HCT116 (cell line): ENCODE measurements at regions not wholly inside any gene's neighbourhood (a gene's known extent, or its start where the extent isn't known, plus 50 kb on each side); places are given as distances from the start of the nearest gene placed in this dataset.

Source experiments
- ATAC-seq: fragments of 200-7000 bp; cut with Tn5 transposase; 2 replicates; pipeline ENCODE4 v1.9.1; 2020; ENCODE audit warnings: mild to moderate bottlenecking, moderate library complexity
- BruUV-seq: library from RNA; stranded (reverse); fragments of 400-500 nt; replicated peaks from 2 replicates; lab custom pipeline; 2021; lab: Mats Ljungman, UMichigan
- CTCF ChIA-PET: fragments of 300-600 bp; sonication (Branson Sonifier 250); formaldehyde crosslinking; loops from one replicate; lab custom pipeline; 2021; ENCODE audit warnings: antibody characterized with exemption; lab: Charles Lee
- POLR2A ChIA-PET: fragments of 300-600, 350-600 bp; sonication (Branson Sonifier 250); formaldehyde crosslinking; loops from one replicate; lab custom pipeline; 2021; ENCODE audit warnings: antibody characterized with exemption; lab: Charles Lee
- RAD21 ChIA-PET, 2 experiments: fragments of 300-600 bp; sonication (Branson Sonifier 250); formaldehyde crosslinking; loops; one replicate each; lab custom pipeline; 2023; ENCODE audit warnings: low total read pairs in 2 of 2; ENCODE audit not compliant: uncharacterized antibody in 2 of 2, unreplicated experiment in 2 of 2, low non-redundant PET in 1 of 2; lab: Charles Lee
- DNase-seq: peaks from one replicate; pipeline ENCODE4 v3.0.0-alpha.2; 2010; ENCODE audit warnings: low read depth, low spot score
- H2AFZ ChIP-seq: fragments of 200-600 bp; shearing (Covaris generic), sonication (generic); 2 replicates; pipeline ENCODE4 v1.6.1; 2017; ENCODE audit warnings: low read depth, mixed run types, mixed read lengths, antibody characterized with exemption, low read length; ENCODE audit not compliant: poor library complexity, severe bottlenecking
- H3K27ac ChIP-seq: 2 replicates; pipeline ENCODE4 v1.5.1; 2012; ENCODE audit warnings: low read depth, low read length
- H3K27me3 ChIP-seq: fragments of 200-600 bp; sonication (generic); 2 replicates; pipeline ENCODE4 v1.6.1; 2016; ENCODE audit warnings: mixed run types, low read length, mixed read lengths; ENCODE audit not compliant: insufficient read depth
- H3K36me3 ChIP-seq, 2 experiments: fragments of 200-500 bp in 1 of 2; fragments of 200-600 bp in 1 of 2; sonication (Bioruptor generic) in 1 of 2; sonication (generic) in 1 of 2; 2 replicates each; pipeline versions ENCODE4 v1.5.1 to v1.6.1; 2014 to 2016; ENCODE audit warnings: low read length in 2 of 2, inconsistent platforms in 1 of 2, mixed read lengths in 1 of 2, mixed run types in 1 of 2; ENCODE audit not compliant: insufficient read depth in 2 of 2, control insufficient read depth in 1 of 2
- H3K4me1 ChIP-seq, 2 experiments: fragments of 200-600 bp in 1 of 2; sonication (generic) in 1 of 2; 2 replicates each; pipeline versions ENCODE4 v1.5.1 to v1.6.1; 2012 to 2017; ENCODE audit warnings: low read length in 2 of 2, inconsistent platforms in 1 of 2, mild to moderate bottlenecking in 1 of 2, mixed read lengths in 1 of 2, mixed run types in 1 of 2, moderate library complexity in 1 of 2; ENCODE audit not compliant: insufficient read depth in 2 of 2, control insufficient read depth in 1 of 2
- H3K4me2 ChIP-seq: fragments of 200-600 bp; sonication (generic); 2 replicates; pipeline ENCODE4 v1.6.1; 2017; ENCODE audit warnings: mixed run types, low read length, mixed read lengths
- H3K4me3 ChIP-seq, 2 experiments: fragments of 200-600 bp in 1 of 2; sonication (generic) in 1 of 2; replicated peaks in 1 of 2; 2 replicates each; pipeline ENCODE4 v1.5.1; 2011 to 2016; ENCODE audit warnings: low read length in 2 of 2, control low read depth in 1 of 2, low read depth in 1 of 2, mild to moderate bottlenecking in 1 of 2, mixed read lengths in 1 of 2, mixed run types in 1 of 2
- H3K79me2 ChIP-seq: fragments of 200-600 bp; sonication (generic); 2 replicates; pipeline ENCODE4 v1.6.1; 2017; ENCODE audit warnings: mild to moderate bottlenecking, mixed run types, low read length, moderate library complexity, mixed read lengths; ENCODE audit not compliant: insufficient read depth
- H3K9ac ChIP-seq: fragments of 200-600 bp; sonication (generic); 2 replicates; pipeline ENCODE4 v1.6.1; 2016; ENCODE audit warnings: low read length, mixed read lengths
- H3K9me2 ChIP-seq: fragments of 200-600 bp; sonication (generic), shearing (Covaris generic); 2 replicates; pipeline ENCODE4 v1.6.1; 2017; ENCODE audit warnings: mixed run types, mild to moderate bottlenecking, moderate library complexity; ENCODE audit not compliant: insufficient read depth
- H3K9me3 ChIP-seq, 2 experiments: fragments of 200-500 bp in 1 of 2; fragments of 200-600 bp in 1 of 2; sonication (Bioruptor generic) in 1 of 2; sonication (generic) in 1 of 2; 2 replicates each; pipeline ENCODE4 v1.6.1; 2014 to 2017; ENCODE audit warnings: low read length in 2 of 2, mixed read lengths in 2 of 2, inconsistent platforms in 1 of 2, low read depth in 1 of 2, mild to moderate bottlenecking in 1 of 2, mixed run types in 1 of 2, moderate library complexity in 1 of 2; ENCODE audit not compliant: control insufficient read depth in 1 of 2, insufficient read depth in 1 of 2
- H4K20me1 ChIP-seq: fragments of 200-600 bp; sonication (generic), shearing (Covaris generic); 2 replicates; pipeline ENCODE4 v1.6.1; 2017; ENCODE audit warnings: mixed run types, mild to moderate bottlenecking, moderate library complexity; ENCODE audit not compliant: insufficient read depth
- CBX3 ChIP-seq: IDR thresholded peaks from 2 replicates; pipeline ENCODE4 v1.6.1; 2012; ENCODE audit warnings: low read depth
- CEBPB ChIP-seq: IDR thresholded peaks from 2 replicates; pipeline ENCODE4 v1.6.1; 2012; ENCODE audit warnings: low read depth
- EGR1 ChIP-seq: IDR thresholded peaks from 2 replicates; pipeline ENCODE4 v1.6.1; 2012; ENCODE audit warnings: low read depth
- EZH2 ChIP-seq: fragments of 200-600 bp; sonication (generic); IDR thresholded peaks from 2 replicates; pipeline ENCODE4 v1.6.1; 2017; ENCODE audit warnings: antibody characterized with exemption, mixed run types
- FOSL1 ChIP-seq: IDR thresholded peaks from 2 replicates; pipeline ENCODE4 v1.6.1; 2012; ENCODE audit warnings: low read depth
- JUND ChIP-seq: IDR thresholded peaks from 2 replicates; pipeline ENCODE4 v1.6.1; 2012
- POLR2AphosphoS5 ChIP-seq: IDR thresholded peaks from 2 replicates; pipeline ENCODE4 v1.6.1; 2011; ENCODE audit warnings: mild to moderate bottlenecking, low read depth, low read length, moderate library complexity
- RAD21 ChIP-seq: IDR thresholded peaks from 2 replicates; pipeline ENCODE4 v1.6.1; 2012; ENCODE audit warnings: low read depth, mild to moderate bottlenecking
- REST ChIP-seq: IDR thresholded peaks from 2 replicates; pipeline ENCODE4 v1.6.1; 2012; ENCODE audit warnings: low read depth
- SIN3A ChIP-seq: IDR thresholded peaks from 2 replicates; pipeline ENCODE4 v1.6.1; 2012; ENCODE audit warnings: low read depth
- SP1 ChIP-seq: IDR thresholded peaks from 2 replicates; pipeline ENCODE4 v1.6.1; 2012; ENCODE audit warnings: low read depth
- TCF7L2 ChIP-seq: IDR thresholded peaks from 2 replicates; pipeline ENCODE4 v1.7.0; 2011; ENCODE audit warnings: borderline replicate concordance, inconsistent platforms; ENCODE audit not compliant: insufficient read depth, insufficient read length; ENCODE audit errors: extremely low read depth
- YY1 ChIP-seq: IDR thresholded peaks from 2 replicates; pipeline ENCODE4 v1.6.1; 2011; ENCODE audit warnings: low read length, low read depth, moderate library complexity, mild to moderate bottlenecking; ENCODE audit not compliant: insufficient replicate concordance; ENCODE audit errors: extremely low read depth
- ZBTB33 ChIP-seq: IDR thresholded peaks from 2 replicates; pipeline ENCODE4 v1.6.1; 2011; ENCODE audit warnings: mild to moderate bottlenecking, low read length, moderate library complexity; ENCODE audit not compliant: insufficient replicate concordance; ENCODE audit errors: extremely low read depth
- ZFX ChIP-seq: fragments of 450-650 bp; IDR thresholded peaks from 2 replicates; pipeline ENCODE4 v1.6.1; 2017
- intact Hi-C: fragments of 100-400 bp; cut with micrococcal nuclease; formaldehyde crosslinking; loops from 2 replicates; pipeline ENCODE4 v1.10.0; 2022

- TF ChIP-seq REST: no peak
- no peak for TF ChIP-seq SP1
- TF ChIP-seq EZH2: no peak
- TF ChIP-seq CBX3: no peak
Measured at GRCh38 chr3:148217317-148217716, 480.4 kb upstream of the AGTR1 start (continued).

- Histone ChIP-seq H3K4me3 (no peak overlapping the region), H3K9me3 (no peaks in the 10 kb centered on the region), H4K20me1 (no peaks in the 10 kb centered on the region), H3K9ac (no peak overlapping the region), H3K27me3 (no peaks in the 10 kb centered on the region), H2AFZ (no peak overlapping the region), H3K27ac (no peak overlapping the region), H3K36me3 (no peaks in the 10 kb centered on the region), H3K9me2 (no peaks in the 10 kb centered on the region; the same call in 1 of the 2 replicates), H3K4me1 (0 out of 4 replicates have a peak, but pooled peaks cover 0 to 3% of the 10 kb centered on the region in 2 experiments), H3K79me2 (no peaks in the 10 kb centered on the region), H3K4me2 (no peak overlapping the region)
- no peak for TF ChIP-seq CEBPB
- no peak for TF ChIP-seq ZFX
- no peak for TF ChIP-seq FOSL1
- TF ChIP-seq TCF7L2: no peak
- TF ChIP-seq POLR2AphosphoS5: no peak
- TF ChIP-seq RAD21: no peak
- TF ChIP-seq ZBTB33: no peak
- no peak for TF ChIP-seq EGR1
- no peak for TF ChIP-seq SIN3A
- no peak for TF ChIP-seq YY1
- TF ChIP-seq CBX3: no peak
- TF ChIP-seq JUND: no peak
- ATAC-seq: no peak
- no peak for DNase-seq
- ChIA-PET CTCF (no interaction called here), POLR2A (no interaction called here), RAD21 (no interaction called here)
- no TSS peak for BruUV-seq
- intact Hi-C loops: loop anchor here (2.0 kb wide), 1 partner anchor 17 kb away; no protein-coding TSS in a partner anchor
Measured at GRCh38 chr3:148218222-148218621, 479.5 kb upstream of the AGTR1 start.
